Activated CD4-positive, alpha-beta T cell treated with anti-CD3 and anti-CD28 coated beads, Interleukin-2, amount 50 U/mL, for 48 hours (primary cell): ENCODE measurements at regions not wholly inside any gene's neighbourhood (a gene's known extent, or its start where the extent isn't known, plus 50 kb on each side); places are given as distances from the start of the nearest gene placed in this dataset.

Experiments
- DNase-seq, 2 experiments: peaks; one replicate each; pipeline ENCODE4 v3.0.0-alpha.2; 2020

GRCh38 chr6:91317984-91318383 is 731.1 kb upstream of the MAP3K7 start:
- DNase-seq = no peak

- no peak for DNase-seq
Measured at GRCh38 chr6:91317247-91317835, 730.5 kb upstream of the MAP3K7 start.

GRCh38 chr6:91310178-91310577 is 723.3 kb upstream of the MAP3K7 start:
- no peak for DNase-seq

GRCh38 chr6:91305755-91306154 is 718.9 kb upstream of the MAP3K7 start:
- no peak for DNase-seq

- no peak for DNase-seq
Measured at GRCh38 chr6:91304521-91304920, 717.6 kb upstream of the MAP3K7 start.

GRCh38 chr6:91303326-91303725 is 716.5 kb upstream of the MAP3K7 start:
- DNase-seq = no peak

GRCh38 chr6:91299544-91300491 is 712.9 kb upstream of the MAP3K7 start:
- DNase-seq = no peak

- no peak for DNase-seq
Measured at GRCh38 chr6:91298543-91299145, 711.8 kb upstream of the MAP3K7 start.

GRCh38 chr6:91293395-91293794 is 706.5 kb upstream of the MAP3K7 start:
- no peak for DNase-seq

GRCh38 chr6:91291071-91291470 is 704.2 kb upstream of the MAP3K7 start:
- no peak for DNase-seq

GRCh38 chr6:91288741-91289140 is 701.9 kb upstream of the MAP3K7 start:
- DNase-seq = no peak

GRCh38 chr6:91281901-91282300 is 695.0 kb upstream of the MAP3K7 start:
- no peak for DNase-seq

- DNase-seq = no peak
Measured at GRCh38 chr6:91280494-91280830, 693.6 kb upstream of the MAP3K7 start.

GRCh38 chr6:91279740-91280493 is 693.0 kb upstream of the MAP3K7 start:
- DNase-seq = no peak

- DNase-seq = no peak
Measured at GRCh38 chr6:91278416-91278815, 691.5 kb upstream of the MAP3K7 start.

- DNase-seq = no peak
Measured at GRCh38 chr6:91276315-91276714, 689.4 kb upstream of the MAP3K7 start.

- no peak for DNase-seq
Measured at GRCh38 chr6:91273729-91274128, 686.9 kb upstream of the MAP3K7 start.

GRCh38 chr6:91271807-91272206 is 684.9 kb upstream of the MAP3K7 start:
- DNase-seq = no peak

GRCh38 chr6:91268941-91269340 is 682.1 kb upstream of the MAP3K7 start:
- DNase-seq = no peak

GRCh38 chr6:91267246-91267645 is 680.4 kb upstream of the MAP3K7 start:
- no peak for DNase-seq

GRCh38 chr6:91266156-91266555 is 679.3 kb upstream of the MAP3K7 start:
- no peak for DNase-seq

- no peak for DNase-seq
Measured at GRCh38 chr6:91243436-91243835, 656.6 kb upstream of the MAP3K7 start.

- DNase-seq = no peak
Measured at GRCh38 chr6:91242614-91242949, 655.7 kb upstream of the MAP3K7 start.
